ENCODE measurements at regions not wholly inside any gene's neighbourhood (a gene's known extent, or its start where the extent isn't known, plus 50 kb on each side); places are given as distances from the start of the nearest gene placed in this dataset.

DNA sequence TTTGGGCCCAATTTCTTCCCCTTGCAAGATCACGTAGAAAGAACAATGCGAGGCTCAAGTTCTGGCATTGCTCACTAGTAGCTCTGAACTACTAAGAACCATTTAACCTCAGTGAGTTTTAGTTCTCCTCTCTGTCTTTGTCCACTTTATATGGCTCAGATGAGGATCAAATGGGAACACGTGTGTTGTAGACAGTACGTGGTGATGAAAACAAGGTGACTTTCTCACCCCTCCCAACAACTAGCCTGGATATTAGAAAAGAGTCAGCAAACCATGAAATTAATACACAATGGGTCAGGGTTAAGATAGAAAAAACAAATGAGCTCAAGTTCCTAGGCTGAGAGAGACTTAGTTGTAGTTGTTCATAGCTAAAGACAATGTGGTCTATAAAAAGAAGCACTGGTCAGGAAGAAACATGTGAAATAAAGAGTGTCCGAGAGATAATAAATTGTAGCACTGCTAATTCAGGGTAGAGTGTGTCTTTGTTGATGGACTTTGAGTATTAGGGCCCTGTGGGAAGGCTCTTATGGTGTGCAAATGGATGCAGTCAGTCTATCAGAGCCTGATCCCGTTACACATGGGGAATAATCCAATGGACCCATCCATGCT is 417.0 kb downstream of the HAPSTR1 start:
- ChIA-PET CTCF (no interaction called here), POLR2A (no interaction called here)
- no peak overlapping the region for H3K4me3 ChIP-seq (replicated peaks in 1 of 3; ENCODE audit: insufficient read depth in 1 of 3, low read depth in 1 of 3, low read length in 3 of 3)
- no peaks in the 10 kb centered on the region for H3K4me1 ChIP-seq (ENCODE audit: control insufficient read depth, extremely low read depth, insufficient read depth, low read length)
- intact Hi-C loops (cut with micrococcal nuclease) = no loop called here
- H3K27me3 ChIP-seq (ENCODE audit: control insufficient read depth in 2 of 2, insufficient read depth in 2 of 2, low read length in 2 of 2) = no peaks in the 10 kb centered on the region
- H3K4me2 ChIP-seq (ENCODE audit: insufficient read depth, low read length) = no peak overlapping the region
- no TSS peak for BruUV-seq (replicated peaks)
- no peaks in the 10 kb centered on the region for H3K79me2 ChIP-seq (ENCODE audit: control insufficient read depth, insufficient read depth, low read length)
- no peak for DNase-seq (ENCODE audit: low read depth, low spot score)
- H3K36me3 ChIP-seq (ENCODE audit: control insufficient read depth in 2 of 2, extremely low read depth in 1 of 2, insufficient read depth in 2 of 2, low read length in 2 of 2) = no peaks in the 10 kb centered on the region
- H3K9me3 ChIP-seq (replicated peaks; ENCODE audit: control insufficient read depth, insufficient read depth, low read length) = peaks cover 3% of the 10 kb centered on the region
- dilution Hi-C loops (cut with MboI; ENCODE audit: extremely low pct_ligation_motif_present, low sequenced_read_pairs) = no loop called here
- no peaks in the 10 kb centered on the region for H3K9me1 ChIP-seq (replicated peaks; ENCODE audit: control insufficient read depth, extremely low read depth, insufficient read depth, low read length)
- no peak overlapping the region for H3K27ac ChIP-seq (ENCODE audit: insufficient read depth, low read depth, low read length)
- H2AFZ ChIP-seq (ENCODE audit: low read depth, low read length) = no peak overlapping the region
- FAIRE-seq = no peak
- TF ChIP-seq POLR2AphosphoS5 (IDR thresholded peaks at IDR 0.05; ENCODE audit: insufficient read depth, low read depth, low read length) = no peak
- no peak for TF ChIP-seq JUN (IDR thresholded peaks at IDR 0.05; ENCODE audit: borderline replicate concordance, insufficient read depth, insufficient read length, low read depth)
- TF ChIP-seq MYC (IDR thresholded peaks at IDR 0.05; ENCODE audit: low read depth, low read length) = no peak
- TF ChIP-seq FOS (IDR thresholded peaks at IDR 0.05; ENCODE audit: borderline replicate concordance, insufficient read depth, low read length) = no peak
- no peak for TF ChIP-seq EZH2 (IDR thresholded peaks at IDR 0.05; ENCODE audit: borderline replicate concordance, low read depth, low read length, severe bottlenecking)
- TF ChIP-seq POLR2A (IDR thresholded peaks at IDR 0.05; ENCODE audit: low read depth, low read length) = no peak
- TF ChIP-seq, protein P1, sequence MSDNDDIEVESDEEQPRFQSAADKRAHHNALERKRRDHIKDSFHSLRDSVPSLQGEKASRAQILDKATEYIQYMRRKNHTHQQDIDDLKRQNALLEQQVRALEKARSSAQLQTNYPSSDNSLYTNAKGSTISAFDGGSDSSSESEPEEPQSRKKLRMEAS (IDR thresholded peaks at IDR 0.05; ENCODE audit: insufficient read depth, insufficient read length) = no peak
- TF ChIP-seq CTCF (IDR thresholded peaks at IDR 0.05; ENCODE audit: extremely low read depth in 1 of 2, insufficient read depth in 1 of 2, low read depth in 1 of 2, low read length in 2 of 2) = no peak
- TF ChIP-seq GATA2 (IDR thresholded peaks at IDR 0.05; ENCODE audit: insufficient read depth, insufficient read length, low read depth, low read length) = no peak
- H4K20me1 ChIP-seq (replicated peaks; ENCODE audit: control insufficient read depth, extremely low read depth, insufficient read depth, low read length) = no peaks in the 10 kb centered on the region
- no peak overlapping the region for H3K9ac ChIP-seq (replicated peaks; ENCODE audit: extremely low read depth, insufficient read depth, low read length)
